ENCODE measurements at regions not wholly inside any gene's neighbourhood (a gene's known extent, or its start where the extent isn't known, plus 50 kb on each side); places are given as distances from the start of the nearest gene placed in this dataset.

GRCh38 chr14:94839348-94839747 is 69.4 kb upstream of the GSC start:
- no peak for TF ChIP-seq CTCF (IDR thresholded peaks at IDR 0.05; ENCODE audit: poor library complexity, severe bottlenecking)
- H3K9me3 ChIP-seq (ENCODE audit: severe bottlenecking) = no peaks in the 10 kb centered on the region
- no peaks in the 10 kb centered on the region for H3K36me3 ChIP-seq (ENCODE audit: low read depth)
- H3K4me1 ChIP-seq (ENCODE audit: insufficient read depth, poor library complexity, severe bottlenecking) = no peaks in the 10 kb centered on the region
- H3K27ac ChIP-seq (ENCODE audit: poor library complexity, severe bottlenecking) = no peak overlapping the region
- no peaks in the 10 kb centered on the region for H3K27me3 ChIP-seq (ENCODE audit: insufficient read depth, poor library complexity, severe bottlenecking)
- ATAC-seq (ENCODE audit: low read depth) (no peak), DNase-seq (ENCODE audit: low spot score) (no peak)
- H3K4me3 ChIP-seq (ENCODE audit: severe bottlenecking) = no peak overlapping the region

- H3K9me3 ChIP-seq (ENCODE audit: severe bottlenecking) = no peaks in the 10 kb centered on the region
- H3K27ac ChIP-seq (ENCODE audit: poor library complexity, severe bottlenecking) = no peak overlapping the region
- ATAC-seq (ENCODE audit: low read depth) (no peak), DNase-seq (ENCODE audit: low spot score) (no peak)
- no peaks in the 10 kb centered on the region for H3K27me3 ChIP-seq (ENCODE audit: insufficient read depth, poor library complexity, severe bottlenecking)
- no peak overlapping the region for H3K4me3 ChIP-seq (ENCODE audit: severe bottlenecking)
- no peaks in the 10 kb centered on the region for H3K4me1 ChIP-seq (ENCODE audit: insufficient read depth, poor library complexity, severe bottlenecking)
- H3K36me3 ChIP-seq (ENCODE audit: low read depth) = no peaks in the 10 kb centered on the region
- no peak for TF ChIP-seq CTCF (IDR thresholded peaks at IDR 0.05; ENCODE audit: poor library complexity, severe bottlenecking)
Measured at GRCh38 chr14:94836849-94837248, 66.9 kb upstream of the GSC start.

- Histone ChIP-seq H3K4me3 (ENCODE audit: severe bottlenecking) (no peak overlapping the region), H3K27me3 (ENCODE audit: insufficient read depth, poor library complexity, severe bottlenecking) (no peaks in the 10 kb centered on the region), H3K27ac (ENCODE audit: poor library complexity, severe bottlenecking) (no peak overlapping the region), H3K4me1 (ENCODE audit: insufficient read depth, poor library complexity, severe bottlenecking) (no peaks in the 10 kb centered on the region), H3K9me3 (ENCODE audit: severe bottlenecking) (no peaks in the 10 kb centered on the region), H3K36me3 (ENCODE audit: low read depth) (no peaks in the 10 kb centered on the region)
- no peak for ATAC-seq (ENCODE audit: low read depth)
- no peak for DNase-seq (ENCODE audit: low spot score)
- no peak for TF ChIP-seq CTCF (IDR thresholded peaks at IDR 0.05; ENCODE audit: poor library complexity, severe bottlenecking)
Measured at GRCh38 chr14:94833633-94834032, 63.7 kb upstream of the GSC start.

- Histone ChIP-seq H3K36me3 (ENCODE audit: low read depth) (no peaks in the 10 kb centered on the region), H3K4me3 (ENCODE audit: severe bottlenecking) (no peak overlapping the region), H3K27ac (ENCODE audit: poor library complexity, severe bottlenecking) (no peak overlapping the region), H3K27me3 (ENCODE audit: insufficient read depth, poor library complexity, severe bottlenecking) (no peaks in the 10 kb centered on the region), H3K9me3 (ENCODE audit: severe bottlenecking) (no peaks in the 10 kb centered on the region), H3K4me1 (ENCODE audit: insufficient read depth, poor library complexity, severe bottlenecking) (no peaks in the 10 kb centered on the region)
- no peak for DNase-seq (ENCODE audit: low spot score)
- TF ChIP-seq CTCF (IDR thresholded peaks at IDR 0.05; ENCODE audit: poor library complexity, severe bottlenecking) = no peak
- ATAC-seq (ENCODE audit: low read depth) = no peak
Measured at GRCh38 chr14:94831085-94831484, 61.2 kb upstream of the GSC start.

- DNase-seq (ENCODE audit: low spot score) (no peak), ATAC-seq (ENCODE audit: low read depth) (no peak)
- no peak overlapping the region for H3K27ac ChIP-seq (ENCODE audit: poor library complexity, severe bottlenecking)
- no peaks in the 10 kb centered on the region for H3K36me3 ChIP-seq (ENCODE audit: low read depth)
- no peaks in the 10 kb centered on the region for H3K27me3 ChIP-seq (ENCODE audit: insufficient read depth, poor library complexity, severe bottlenecking)
- H3K4me3 ChIP-seq (ENCODE audit: severe bottlenecking) = no peak overlapping the region
- no peak for TF ChIP-seq CTCF (IDR thresholded peaks at IDR 0.05; ENCODE audit: poor library complexity, severe bottlenecking)
- H3K9me3 ChIP-seq (ENCODE audit: severe bottlenecking) = peaks cover 4% of the 10 kb centered on the region
- no peaks in the 10 kb centered on the region for H3K4me1 ChIP-seq (ENCODE audit: insufficient read depth, poor library complexity, severe bottlenecking)
Measured at GRCh38 chr14:94827711-94828447, 58.0 kb upstream of the GSC start.

Measured in RWPE2 (cell line).